Upper lobe of left lung (tissue), 6 donors: ENCODE measurements at regions not wholly inside any gene's neighbourhood (a gene's known extent, or its start where the extent isn't known, plus 50 kb on each side); places are given as distances from the start of the nearest gene placed in this dataset.

ENCODE experiments used
- ATAC-seq, 2 donors: fragments of 200-7000 bp; cut with Tn5 transposase; one replicate each; pipeline ENCODE4 v1.9.1; 2022; ENCODE audit warnings: mild to moderate bottlenecking in 2 of 2, moderate library complexity in 2 of 2; ENCODE audit not compliant: low FRiP score in 2 of 2
- DNase-seq, 2 donors: peaks; one replicate each; pipeline ENCODE4 v3.0.0-alpha.2; 2019 to 2020
- H3K27ac ChIP-seq, 4 donors: fragments of 200-600 bp; sonication (generic); one replicate each; pipeline ENCODE4 v1.5.1; 2016 to 2019
- H3K27me3 ChIP-seq, 4 donors: fragments of 200-600 bp; sonication (generic); one replicate each; pipeline ENCODE4 v1.5.1; 2017 to 2019
- H3K36me3 ChIP-seq, 4 donors: fragments of 200-600 bp; sonication (generic); one replicate each; pipeline ENCODE4 v1.5.1; 2016 to 2019
- H3K4me1 ChIP-seq, 4 donors: fragments of 200-600 bp; sonication (generic); one replicate each; pipeline ENCODE4 v1.5.1; 2018 to 2019
- H3K4me3 ChIP-seq, 4 donors: fragments of 200-600 bp; sonication (generic); one replicate each; pipeline ENCODE4 v1.5.1; 2017 to 2019; ENCODE audit warnings: mild to moderate bottlenecking in 2 of 4, moderate library complexity in 1 of 4
- H3K9me3 ChIP-seq, 4 donors: fragments of 200-600 bp; sonication (generic); one replicate each; pipeline ENCODE4 v1.5.1; 2018 to 2019
- CTCF ChIP-seq, 6 experiments: fragments of 450-650 bp in 4 of 6; fragments of 200-600 bp in 2 of 6; sonication (generic) in 2 of 6; IDR thresholded peaks; one replicate each; pipeline ENCODE4 v1.5.1; 2016 to 2019; ENCODE audit warnings: antibody characterized with exemption in 6 of 6
- EP300 ChIP-seq, 4 donors: sonication (generic); formaldehyde crosslinking; IDR thresholded peaks; one replicate each; pipeline ENCODE4 v1.5.1; 2017; ENCODE audit warnings: antibody characterized with exemption in 4 of 4, control low read depth in 2 of 4
- POLR2A ChIP-seq, 4 donors: fragments of 450-650 bp; IDR thresholded peaks; one replicate each; pipeline ENCODE4 v1.5.1; 2016 to 2017; ENCODE audit warnings: antibody characterized with exemption in 4 of 4, mild to moderate bottlenecking in 2 of 4
- POLR2AphosphoS5 ChIP-seq, 2 donors: sonication (generic); formaldehyde crosslinking; IDR thresholded peaks; one replicate each; pipeline ENCODE4 v1.5.1; 2017; ENCODE audit warnings: antibody characterized with exemption in 2 of 2
- WGBS, 2 donors: methylation state at CpG; one replicate each; pipeline ENCODE4 v1.1.5; 2017 to 2018; 5-methylcytosine and 5-hydroxymethylcytosine counted together
- donor health status: DM: no; HTN: no; CAD: no; lungs with moderate emphysema.
- donor health status: DM: no; HTN: yes; CAD: no; lungs with severe emphysema.

GRCh38 chr2:136410673-136411072, 292.7 kb upstream of the CXCR4 start:
- Histone ChIP-seq H3K9me3 (no peaks in the 10 kb centered on the region), H3K36me3 (no peaks in the 10 kb centered on the region), H3K4me3 (no peak overlapping the region), H3K4me1 (no peaks in the 10 kb centered on the region), H3K27ac (no peak overlapping the region), H3K27me3 (no peaks in the 10 kb centered on the region)
- TF ChIP-seq EP300 (IDR thresholded peaks at IDR 0.05) (no peak), POLR2A (IDR thresholded peaks at IDR 0.05) (no peak), CTCF (IDR thresholded peaks at IDR 0.05) (no peak), POLR2AphosphoS5 (IDR thresholded peaks at IDR 0.05) (no peak)
- no peak for ATAC-seq
- WGBS, 2 donors: 85 to 89% methylated on average over 6 of the region's 6 CpGs
- no peak for DNase-seq

GRCh38 chr2:136408795-136409194, 290.8 kb upstream of the CXCR4 start:
- no peak overlapping the region for H3K27ac ChIP-seq
- H3K36me3 ChIP-seq: no peaks in the 10 kb centered on the region
- H3K4me3 ChIP-seq: no peak overlapping the region
- no peaks in the 10 kb centered on the region for H3K27me3 ChIP-seq
- H3K9me3 ChIP-seq: no peaks in the 10 kb centered on the region
- ATAC-seq (no peak), DNase-seq (no peak)
- 75 to 86% methylated on average over 3 of the region's 3 CpGs for WGBS, 2 donors
- H3K4me1 ChIP-seq: no peaks in the 10 kb centered on the region
- no peak for TF ChIP-seq CTCF (IDR thresholded peaks at IDR 0.05)
- no peak for TF ChIP-seq POLR2AphosphoS5 (IDR thresholded peaks at IDR 0.05)
- no peak for TF ChIP-seq EP300 (IDR thresholded peaks at IDR 0.05)
- no peak for TF ChIP-seq POLR2A (IDR thresholded peaks at IDR 0.05)

- no peak overlapping the region for H3K27ac ChIP-seq
- H3K4me3 ChIP-seq: no peak overlapping the region
- H3K27me3 ChIP-seq: no peaks in the 10 kb centered on the region
- TF ChIP-seq CTCF (IDR thresholded peaks at IDR 0.05) (no peak), POLR2AphosphoS5 (IDR thresholded peaks at IDR 0.05) (no peak), EP300 (IDR thresholded peaks at IDR 0.05) (no peak), POLR2A (IDR thresholded peaks at IDR 0.05) (no peak)
- peak in 1 of 2 donors; percentile 34 for ATAC-seq
- H3K9me3 ChIP-seq: no peaks in the 10 kb centered on the region
- DNase-seq: peak in 1 of 2 donors; percentile 16
- no peaks in the 10 kb centered on the region for H3K4me1 ChIP-seq
- WGBS, 2 donors: 64 to 89% methylated on average over 7 of the region's 8 CpGs
- no peaks in the 10 kb centered on the region for H3K36me3 ChIP-seq
Observed at GRCh38 chr2:136407952-136408318, 290.0 kb upstream of the CXCR4 start.

GRCh38 chr2:136407117-136407951, 289.4 kb upstream of the CXCR4 start:
- no peak for ATAC-seq
- no peak for TF ChIP-seq POLR2AphosphoS5 (IDR thresholded peaks at IDR 0.05)
- no peak for TF ChIP-seq EP300 (IDR thresholded peaks at IDR 0.05)
- TF ChIP-seq POLR2A (IDR thresholded peaks at IDR 0.05): no peak
- TF ChIP-seq CTCF (IDR thresholded peaks at IDR 0.05): no peak
- H3K9me3 ChIP-seq: no peaks in the 10 kb centered on the region
- no peak overlapping the region for H3K4me3 ChIP-seq
- no peak overlapping the region for H3K27ac ChIP-seq
- no peak for DNase-seq
- no peaks in the 10 kb centered on the region for H3K4me1 ChIP-seq
- WGBS, 2 donors: 55 to 56% methylated on average over 8 of the region's 8 CpGs
- H3K36me3 ChIP-seq: no peaks in the 10 kb centered on the region
- no peaks in the 10 kb centered on the region for H3K27me3 ChIP-seq

- H3K27me3 ChIP-seq: no peaks in the 10 kb centered on the region
- H3K4me3 ChIP-seq: no peak overlapping the region
- ATAC-seq (no peak), DNase-seq (no peak)
- 88 to 95% methylated on average over 4 of the region's 4 CpGs for WGBS, 2 donors
- H3K9me3 ChIP-seq: no peaks in the 10 kb centered on the region
- TF ChIP-seq POLR2AphosphoS5 (IDR thresholded peaks at IDR 0.05): no peak
- TF ChIP-seq EP300 (IDR thresholded peaks at IDR 0.05): no peak
- TF ChIP-seq CTCF (IDR thresholded peaks at IDR 0.05): no peak
- TF ChIP-seq POLR2A (IDR thresholded peaks at IDR 0.05): no peak
- no peaks in the 10 kb centered on the region for H3K4me1 ChIP-seq
- H3K36me3 ChIP-seq: no peaks in the 10 kb centered on the region
- H3K27ac ChIP-seq: no peak overlapping the region
Observed at GRCh38 chr2:136404925-136405324, 287.0 kb upstream of the CXCR4 start.
